ENCODE measurements at regions not wholly inside any gene's neighbourhood (a gene's known extent, or its start where the extent isn't known, plus 50 kb on each side); places are given as distances from the start of the nearest gene placed in this dataset.

DNA sequence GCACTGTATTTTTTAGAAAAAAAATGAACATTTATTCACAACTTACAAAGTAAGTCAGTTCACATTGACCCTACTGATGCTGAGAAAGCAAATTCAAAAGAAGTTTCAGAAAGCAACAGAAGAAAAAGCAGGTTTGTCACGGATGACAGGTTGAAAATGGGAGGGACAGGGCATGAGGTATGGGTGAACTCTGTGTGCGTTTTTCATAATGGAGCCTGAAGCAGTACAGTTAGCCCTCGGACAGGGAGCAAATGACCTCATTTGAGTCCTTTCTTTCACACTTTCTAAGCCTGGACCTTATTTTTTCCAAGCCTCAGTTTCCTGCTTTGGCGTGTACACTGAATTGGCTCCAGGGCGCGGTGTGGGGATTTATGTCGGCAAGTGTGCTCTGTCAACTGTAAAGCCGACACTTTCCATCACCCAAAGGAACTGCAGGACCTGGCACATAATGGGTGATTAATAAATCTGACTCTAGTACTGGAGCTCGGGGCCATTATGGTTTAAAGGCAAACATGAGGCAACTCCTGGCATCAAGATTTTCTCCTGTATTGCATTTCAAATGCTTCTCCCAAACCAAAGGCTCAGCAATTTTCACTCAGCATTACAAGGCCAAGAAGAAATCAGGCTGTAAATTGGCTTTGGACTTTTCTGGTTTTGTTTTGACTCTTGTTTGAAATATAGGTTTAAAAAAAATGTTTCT is 345.5 kb upstream of the DUSP10 start:
- TF ChIP-seq EZH2phosphoT487 (IDR thresholded peaks at IDR 0.05; ENCODE audit: borderline replicate concordance, low read length): no peak
- TF ChIP-seq, protein P1, sequence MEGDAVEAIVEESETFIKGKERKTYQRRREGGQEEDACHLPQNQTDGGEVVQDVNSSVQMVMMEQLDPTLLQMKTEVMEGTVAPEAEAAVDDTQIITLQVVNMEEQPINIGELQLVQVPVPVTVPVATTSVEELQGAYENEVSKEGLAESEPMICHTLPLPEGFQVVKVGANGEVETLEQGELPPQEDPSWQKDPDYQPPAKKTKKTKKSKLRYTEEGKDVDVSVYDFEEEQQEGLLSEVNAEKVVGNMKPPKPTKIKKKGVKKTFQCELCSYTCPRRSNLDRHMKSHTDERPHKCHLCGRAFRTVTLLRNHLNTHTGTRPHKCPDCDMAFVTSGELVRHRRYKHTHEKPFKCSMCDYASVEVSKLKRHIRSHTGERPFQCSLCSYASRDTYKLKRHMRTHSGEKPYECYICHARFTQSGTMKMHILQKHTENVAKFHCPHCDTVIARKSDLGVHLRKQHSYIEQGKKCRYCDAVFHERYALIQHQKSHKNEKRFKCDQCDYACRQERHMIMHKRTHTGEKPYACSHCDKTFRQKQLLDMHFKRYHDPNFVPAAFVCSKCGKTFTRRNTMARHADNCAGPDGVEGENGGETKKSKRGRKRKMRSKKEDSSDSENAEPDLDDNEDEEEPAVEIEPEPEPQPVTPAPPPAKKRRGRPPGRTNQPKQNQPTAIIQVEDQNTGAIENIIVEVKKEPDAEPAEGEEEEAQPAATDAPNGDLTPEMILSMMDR (IDR thresholded peaks at IDR 0.05; ENCODE audit: low read depth, low read length, poor library complexity, severe bottlenecking): no peak
